H9 (cell line): ENCODE measurements at regions not wholly inside any gene's neighbourhood (a gene's known extent, or its start where the extent isn't known, plus 50 kb on each side); places are given as distances from the start of the nearest gene placed in this dataset.

Experiments
- DNase-seq: peaks from one replicate; pipeline ENCODE4 v3.0.0-alpha.2; 2017
- H2AFZ ChIP-seq: one replicate; pipeline ENCODE4 v1.6.1; 2013; ENCODE audit warnings: mild to moderate bottlenecking, low read length, control low read depth, moderate library complexity
- H2AK5ac ChIP-seq: 2 replicates; pipeline ENCODE4 v1.6.1; 2013; ENCODE audit warnings: low read length, control low read depth, mixed read lengths; ENCODE audit not compliant: insufficient read length
- H2BK120ac ChIP-seq: one replicate; pipeline ENCODE4 v1.6.1; 2013; ENCODE audit warnings: low read depth, mild to moderate bottlenecking, low read length, control low read depth, inconsistent platforms; ENCODE audit not compliant: poor library complexity, severe bottlenecking
- H2BK12ac ChIP-seq: 2 replicates; pipeline ENCODE4 v1.6.1; 2013; ENCODE audit warnings: low read length, control low read depth, mixed read lengths, low read depth; ENCODE audit not compliant: insufficient read length
- H2BK15ac ChIP-seq: 2 replicates; pipeline ENCODE4 v1.6.1; 2013; ENCODE audit warnings: low read depth, low read length, control low read depth
- H2BK20ac ChIP-seq: one replicate; pipeline ENCODE4 v1.6.1; 2013; ENCODE audit warnings: low read depth, mild to moderate bottlenecking, low read length, control low read depth, inconsistent platforms; ENCODE audit not compliant: poor library complexity, severe bottlenecking
- H2BK5ac ChIP-seq: 2 replicates; pipeline ENCODE4 v1.6.1; 2013; ENCODE audit warnings: low read length, control low read depth, mixed read lengths; ENCODE audit not compliant: insufficient read length
- H3K14ac ChIP-seq: 2 replicates; pipeline ENCODE4 v1.6.1; 2013; ENCODE audit warnings: low read length, control low read depth; ENCODE audit not compliant: insufficient read depth
- H3K18ac ChIP-seq: 2 replicates; pipeline ENCODE4 v1.6.1; 2013; ENCODE audit warnings: low read depth, mild to moderate bottlenecking, mixed read lengths, low read length, control low read depth; ENCODE audit not compliant: insufficient read length
- H3K23ac ChIP-seq: 2 replicates; pipeline ENCODE4 v1.6.1; 2013; ENCODE audit warnings: low read length, control low read depth, mixed read lengths, low read depth; ENCODE audit not compliant: insufficient read length
- H3K23me2 ChIP-seq: 2 replicates; pipeline ENCODE4 v1.6.1; 2013; ENCODE audit warnings: low read depth, mild to moderate bottlenecking, mixed read lengths, low read length, control low read depth; ENCODE audit not compliant: insufficient read length, poor library complexity, severe bottlenecking
- H3K27ac ChIP-seq: 2 replicates; pipeline ENCODE4 v1.5.1; 2013; ENCODE audit warnings: low read length, control low read depth, mixed read lengths, low read depth; ENCODE audit not compliant: insufficient read length
- H3K27me3 ChIP-seq: 2 replicates; pipeline ENCODE4 v1.6.1; 2013; ENCODE audit warnings: low read length, control low read depth, inconsistent platforms; ENCODE audit not compliant: insufficient read depth
- H3K4ac ChIP-seq: 2 replicates; pipeline ENCODE4 v1.6.1; 2013; ENCODE audit warnings: low read depth, mild to moderate bottlenecking, control low read depth, inconsistent platforms, low read length, moderate library complexity
- H3K4me1 ChIP-seq: 2 replicates; pipeline ENCODE4 v1.6.1; 2013; ENCODE audit warnings: low read length, control low read depth, inconsistent platforms; ENCODE audit not compliant: insufficient read depth
- H3K4me2 ChIP-seq: 2 replicates; pipeline ENCODE4 v1.6.1; 2013; ENCODE audit warnings: low read length, control low read depth, mixed read lengths; ENCODE audit not compliant: insufficient read length, insufficient read depth
- H3K56ac ChIP-seq: 2 replicates; pipeline ENCODE4 v1.6.1; 2013; ENCODE audit warnings: low read depth, mild to moderate bottlenecking, mixed read lengths, low read length, control low read depth; ENCODE audit not compliant: insufficient read length
- H3K79me1 ChIP-seq: 2 replicates; pipeline ENCODE4 v1.6.1; 2013; ENCODE audit warnings: low read depth, mild to moderate bottlenecking, moderate library complexity, low read length, control low read depth, inconsistent platforms; ENCODE audit not compliant: insufficient read depth, poor library complexity, severe bottlenecking
- H3K79me2 ChIP-seq: 2 replicates; pipeline ENCODE4 v1.6.1; 2013; ENCODE audit warnings: low read length, control low read depth, inconsistent platforms; ENCODE audit not compliant: insufficient read depth
- H3K9ac ChIP-seq: 2 replicates; pipeline ENCODE4 v1.6.1; 2013; ENCODE audit warnings: low read length, control low read depth, mixed read lengths; ENCODE audit not compliant: insufficient read length; ENCODE audit errors: extremely low read depth
- H3K9me3 ChIP-seq: one replicate; pipeline ENCODE4 v1.6.1; 2013; ENCODE audit warnings: low read depth, low read length, inconsistent platforms; ENCODE audit not compliant: control insufficient read depth
- H3T11ph ChIP-seq: one replicate; pipeline ENCODE4 v1.6.1; 2013; ENCODE audit warnings: mild to moderate bottlenecking, low read length, control low read depth, inconsistent platforms
- H4K20me1 ChIP-seq: one replicate; pipeline ENCODE4 v1.6.1; 2013; ENCODE audit not compliant: control insufficient read depth, insufficient read length, insufficient read depth
- H4K5ac ChIP-seq: 2 replicates; pipeline ENCODE4 v1.6.1; 2013; ENCODE audit warnings: low read depth, mild to moderate bottlenecking, mixed read lengths, low read length, control low read depth; ENCODE audit not compliant: insufficient read length
- H4K8ac ChIP-seq: replicated peaks from 2 replicates; pipeline ENCODE4 v1.6.1; 2013; ENCODE audit warnings: low read length, control low read depth, mixed read lengths, low read depth; ENCODE audit not compliant: insufficient read length
- H4K91ac ChIP-seq: 2 replicates; pipeline ENCODE4 v1.6.1; 2013; ENCODE audit warnings: low read depth, mild to moderate bottlenecking, moderate library complexity, mixed read lengths, low read length, control low read depth; ENCODE audit not compliant: insufficient read length
- H3K27ac Mint-ChIP-seq, 3 experiments: 2 replicates in 2 of 3; 3 replicates in 1 of 3; pipeline ENCODE4 v1.8.0; 2020 to 2021; ENCODE audit warnings: mixed read lengths in 3 of 3, mild to moderate bottlenecking in 1 of 3, moderate library complexity in 1 of 3
- H3K27me3 Mint-ChIP-seq: 2 replicates; pipeline ENCODE4 v1.8.0; 2021; ENCODE audit warnings: low read depth, mild to moderate bottlenecking, moderate library complexity, mixed read lengths
- H3K36me3 Mint-ChIP-seq, 3 experiments: 2 replicates in 2 of 3; 3 replicates in 1 of 3; pipeline ENCODE4 v1.8.0; 2020 to 2021; ENCODE audit warnings: low read depth in 3 of 3, mixed read lengths in 3 of 3; ENCODE audit not compliant: insufficient read depth in 1 of 3
- H3K4me1 Mint-ChIP-seq, 2 experiments: 2 replicates each; pipeline ENCODE4 v1.8.0; 2020; ENCODE audit warnings: mixed read lengths in 2 of 2
- H3K4me3 Mint-ChIP-seq, 2 experiments: 2 replicates in 1 of 2; 3 replicates in 1 of 2; pipeline ENCODE4 v1.8.0; 2020 to 2021; ENCODE audit warnings: mild to moderate bottlenecking in 2 of 2, mixed read lengths in 2 of 2, moderate library complexity in 1 of 2
- H3K9me3 Mint-ChIP-seq, 2 experiments: 2 replicates in 1 of 2; 3 replicates in 1 of 2; pipeline ENCODE4 v1.8.0; 2020; ENCODE audit warnings: mild to moderate bottlenecking in 2 of 2, mixed read lengths in 2 of 2, moderate library complexity in 1 of 2
- CTCF ChIP-seq: fragments of 200-600 bp; sonication (generic); conservative IDR thresholded peaks from 3 replicates; pipeline ENCODE4 v1.8.0; 2021; ENCODE audit warnings: antibody characterized with exemption, mild to moderate bottlenecking
- WGBS: extraction: QIAGEN DNeasy Blood & Tissue Kit; methylation state at CpG from one replicate; pipeline ENCODE4 v1.1.7; 2013; ENCODE audit warnings: missing lambda C conversion rate, low lambda C conversion rate, mixed read lengths; ENCODE audit not compliant: insufficient read length; ENCODE audit errors: extremely low coverage; 5-methylcytosine and 5-hydroxymethylcytosine counted together

GRCh38 chr13:36515466-36515865 lies 83.2 kb downstream of the CCNA1 start:
- H3T11ph ChIP-seq = no peak overlapping the region
- no peak overlapping the region for H3K27ac ChIP-seq
- H3K4me1 ChIP-seq = peaks cover 17% of the 10 kb centered on the region
- no peak overlapping the region for H3K56ac ChIP-seq
- no peaks in the 10 kb centered on the region for H3K9me3 ChIP-seq
- H3K36me3 Mint-ChIP-seq = no peaks in the 10 kb centered on the region; a peak in 1 of 7 replicates
- WGBS = no CpG with 5 or more reads among the region's 4 CpGs
- no peak overlapping the region for H4K5ac ChIP-seq
- no peak for DNase-seq
- no peak overlapping the region for H4K91ac ChIP-seq
- no peak overlapping the region for H3K4ac ChIP-seq
- no peak overlapping the region for H3K4me3 Mint-ChIP-seq
- H3K18ac ChIP-seq = no peak overlapping the region
- H2AFZ ChIP-seq = no peak overlapping the region
- no peak overlapping the region for H3K4me2 ChIP-seq
- H3K79me2 ChIP-seq = no peaks in the 10 kb centered on the region
- no peak overlapping the region for H3K9ac ChIP-seq
- no peaks in the 10 kb centered on the region for H3K79me1 ChIP-seq
- no peak overlapping the region for H2AK5ac ChIP-seq
- no peak overlapping the region for H3K23ac ChIP-seq
- no peak overlapping the region for H2BK15ac ChIP-seq
- H4K20me1 ChIP-seq = no peaks in the 10 kb centered on the region
- no peak overlapping the region for H2BK12ac ChIP-seq
- no peak overlapping the region for H4K8ac ChIP-seq
- no peak overlapping the region for H2BK120ac ChIP-seq
- no peak for TF ChIP-seq CTCF
- no peak overlapping the region for H2BK5ac ChIP-seq
- no peak overlapping the region for H2BK20ac ChIP-seq
- peaks cover 31 to 32% of the 10 kb centered on the region in 2 experiments for H3K4me1 Mint-ChIP-seq
- H3K27ac Mint-ChIP-seq = no peak overlapping the region
- no peak overlapping the region for H3K14ac ChIP-seq
- H3K27me3 ChIP-seq = no peaks in the 10 kb centered on the region; the same call in 1 of the 2 replicates
- H3K9me3 Mint-ChIP-seq = no peaks in the 10 kb centered on the region
- H3K23me2 ChIP-seq = no peaks in the 10 kb centered on the region
- H3K27me3 Mint-ChIP-seq = no peaks in the 10 kb centered on the region
